ENCODE measurements at regions not wholly inside any gene's neighbourhood (a gene's known extent, or its start where the extent isn't known, plus 50 kb on each side); places are given as distances from the start of the nearest gene placed in this dataset.

- TF ChIP-seq, protein P1, sequence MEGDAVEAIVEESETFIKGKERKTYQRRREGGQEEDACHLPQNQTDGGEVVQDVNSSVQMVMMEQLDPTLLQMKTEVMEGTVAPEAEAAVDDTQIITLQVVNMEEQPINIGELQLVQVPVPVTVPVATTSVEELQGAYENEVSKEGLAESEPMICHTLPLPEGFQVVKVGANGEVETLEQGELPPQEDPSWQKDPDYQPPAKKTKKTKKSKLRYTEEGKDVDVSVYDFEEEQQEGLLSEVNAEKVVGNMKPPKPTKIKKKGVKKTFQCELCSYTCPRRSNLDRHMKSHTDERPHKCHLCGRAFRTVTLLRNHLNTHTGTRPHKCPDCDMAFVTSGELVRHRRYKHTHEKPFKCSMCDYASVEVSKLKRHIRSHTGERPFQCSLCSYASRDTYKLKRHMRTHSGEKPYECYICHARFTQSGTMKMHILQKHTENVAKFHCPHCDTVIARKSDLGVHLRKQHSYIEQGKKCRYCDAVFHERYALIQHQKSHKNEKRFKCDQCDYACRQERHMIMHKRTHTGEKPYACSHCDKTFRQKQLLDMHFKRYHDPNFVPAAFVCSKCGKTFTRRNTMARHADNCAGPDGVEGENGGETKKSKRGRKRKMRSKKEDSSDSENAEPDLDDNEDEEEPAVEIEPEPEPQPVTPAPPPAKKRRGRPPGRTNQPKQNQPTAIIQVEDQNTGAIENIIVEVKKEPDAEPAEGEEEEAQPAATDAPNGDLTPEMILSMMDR (IDR thresholded peaks at IDR 0.05 in 4 of 5, conservative IDR thresholded peaks at IDR 0.05 in 1 of 5): no peak
- TF ChIP-seq POLR2A (IDR thresholded peaks at IDR 0.05): no peak
Observed at GRCh38 chr15:38854506-38854905, 289.9 kb upstream of the RASGRP1 start.
